Hepatocyte (in vitro differentiated cells): ENCODE measurements at regions not wholly inside any gene's neighbourhood (a gene's known extent, or its start where the extent isn't known, plus 50 kb on each side); places are given as distances from the start of the nearest gene placed in this dataset.

Experiments
- CTCF ChIP-seq: fragments of 200-600 bp; sonication (generic); IDR thresholded peaks from 2 replicates; pipeline ENCODE4 v1.5.1; 2016; ENCODE audit warnings: antibody characterized with exemption, mild to moderate bottlenecking; ENCODE audit not compliant: poor library complexity
- EZH2 ChIP-seq: fragments of 200-600 bp; sonication (generic); IDR thresholded peaks from 2 replicates; pipeline ENCODE4 v1.6.1; 2016; ENCODE audit warnings: antibody characterized with exemption, mild to moderate bottlenecking, borderline replicate concordance

- no peak for TF ChIP-seq CTCF
- TF ChIP-seq EZH2 = no peak
Observed at GRCh38 chr4:79155336-79155735, 170.5 kb downstream of the NAA11 start.
